T-helper 17 cell (primary cell): ENCODE measurements at regions not wholly inside any gene's neighbourhood (a gene's known extent, or its start where the extent isn't known, plus 50 kb on each side); places are given as distances from the start of the nearest gene placed in this dataset.
"Not testable (repeated sequence)": the region's sequence is repeated elsewhere in the genome, so short reads cannot be mapped to it uniquely, and the experiment has no call there.

ENCODE experiments used
- ATAC-seq: fragments of 150-1000 bp; cut with Tn5 transposase; 2 replicates; pipeline ENCODE4 v1.10.0; 2021; ENCODE audit warnings: mild to moderate bottlenecking, moderate library complexity
- DNase-seq, 3 donors: peaks; one replicate each; pipeline versions ENCODE4 v3.0.0 to v3.0.0-alpha.2; 2020 to 2021
- H3K9me3 ChIP-seq: one replicate; pipeline ENCODE4 v1.7.0; 2013; ENCODE audit warnings: low read length, mild to moderate bottlenecking; ENCODE audit not compliant: control insufficient read depth, poor library complexity, severe bottlenecking
- H3K27ac Mint-ChIP-seq: one replicate; pipeline ENCODE4 v1.8.0; 2022; ENCODE audit warnings: mild to moderate bottlenecking, moderate library complexity, mixed read lengths
- H3K27me3 Mint-ChIP-seq: one replicate; pipeline ENCODE4 v1.8.0; 2022; ENCODE audit warnings: mixed read lengths
- H3K36me3 Mint-ChIP-seq: one replicate; pipeline ENCODE4 v1.8.0; 2022; ENCODE audit warnings: low read depth, mixed read lengths
- H3K4me1 Mint-ChIP-seq: one replicate; pipeline ENCODE4 v1.8.0; 2022; ENCODE audit warnings: mild to moderate bottlenecking, mixed read lengths
- H3K4me3 Mint-ChIP-seq: one replicate; pipeline ENCODE4 v1.8.0; 2022; ENCODE audit warnings: mild to moderate bottlenecking, moderate library complexity, mixed read lengths

GRCh38 chrX:39418731-39419638 lies 617.7 kb downstream of the MID1IP1 start:
- DNase-seq = no peak
- H3K27ac Mint-ChIP-seq = peak overlapping the region; percentile 6

GRCh38 chrX:39421006-39421405 lies 619.7 kb downstream of the MID1IP1 start:
- H3K4me3 Mint-ChIP-seq = no peak overlapping the region
- H3K9me3 ChIP-seq = no peaks in the 10 kb centered on the region
- H3K36me3 Mint-ChIP-seq = peaks cover 3% of the 10 kb centered on the region
- ATAC-seq (no peak), DNase-seq (no peak)
- peaks cover 3% of the 10 kb centered on the region for H3K4me1 Mint-ChIP-seq
- H3K27me3 Mint-ChIP-seq = no peaks in the 10 kb centered on the region
- H3K27ac Mint-ChIP-seq = no peak overlapping the region

More at GRCh38 chrX:39418731-39419638, 617.7 kb downstream of the MID1IP1 start:
- Mint-ChIP-seq H3K36me3 (peaks cover 3% of the 10 kb centered on the region), H3K4me3 (no peak overlapping the region), H3K27me3 (no peaks in the 10 kb centered on the region), H3K4me1 (peaks cover 3% of the 10 kb centered on the region)
- H3K9me3 ChIP-seq = no peaks in the 10 kb centered on the region
- ATAC-seq = no peak

GRCh38 chrX:39425124-39425806 lies 624.0 kb downstream of the MID1IP1 start:
- Mint-ChIP-seq H3K27ac (no peak overlapping the region), H3K27me3 (no peaks in the 10 kb centered on the region), H3K4me3 (no peak overlapping the region), H3K36me3 (no peaks in the 10 kb centered on the region), H3K4me1 (peaks cover 2% of the 10 kb centered on the region)
- no peak for ATAC-seq
- H3K9me3 ChIP-seq = no peaks in the 10 kb centered on the region
- no peak for DNase-seq

- Mint-ChIP-seq H3K27me3 (no peaks in the 10 kb centered on the region), H3K4me3 (no peak overlapping the region), H3K36me3 (no peaks in the 10 kb centered on the region), H3K27ac (no peak overlapping the region), H3K4me1 (peaks cover 2% of the 10 kb centered on the region)
- no peaks in the 10 kb centered on the region for H3K9me3 ChIP-seq
- no peak for DNase-seq
- no peak for ATAC-seq
Observed at GRCh38 chrX:39426101-39426500, 624.8 kb downstream of the MID1IP1 start.

- no peaks in the 10 kb centered on the region for H3K9me3 ChIP-seq
- Mint-ChIP-seq H3K36me3 (no peaks in the 10 kb centered on the region), H3K27ac (no peak overlapping the region), H3K4me1 (peaks cover 2% of the 10 kb centered on the region), H3K27me3 (no peaks in the 10 kb centered on the region), H3K4me3 (no peak overlapping the region)
- ATAC-seq = no peak
- DNase-seq = no peak
Observed at GRCh38 chrX:39427492-39427891, 626.2 kb downstream of the MID1IP1 start.

GRCh38 chrX:39427906-39428305 lies 626.6 kb downstream of the MID1IP1 start:
- H3K36me3 Mint-ChIP-seq = no peaks in the 10 kb centered on the region
- ATAC-seq = no peak
- DNase-seq = no peak
- no peaks in the 10 kb centered on the region for H3K9me3 ChIP-seq
- no peak overlapping the region for H3K27ac Mint-ChIP-seq
- no peaks in the 10 kb centered on the region for H3K27me3 Mint-ChIP-seq
- H3K4me3 Mint-ChIP-seq = no peak overlapping the region
- H3K4me1 Mint-ChIP-seq = peaks cover 2% of the 10 kb centered on the region

- Mint-ChIP-seq H3K27me3 (no peaks in the 10 kb centered on the region), H3K4me3 (no peak overlapping the region), H3K27ac (no peak overlapping the region), H3K36me3 (no peaks in the 10 kb centered on the region), H3K4me1 (peaks cover 2% of the 10 kb centered on the region)
- DNase-seq (no peak), ATAC-seq (no peak)
- H3K9me3 ChIP-seq = no peaks in the 10 kb centered on the region
Observed at GRCh38 chrX:39430551-39430950, 629.3 kb downstream of the MID1IP1 start.

GRCh38 chrX:39431893-39432292 lies 630.6 kb downstream of the MID1IP1 start:
- no peaks in the 10 kb centered on the region for H3K9me3 ChIP-seq
- Mint-ChIP-seq H3K4me3 (no peak overlapping the region), H3K27ac (no peak overlapping the region), H3K27me3 (no peaks in the 10 kb centered on the region), H3K36me3 (no peaks in the 10 kb centered on the region), H3K4me1 (peaks cover 2% of the 10 kb centered on the region)
- DNase-seq = no peak
- ATAC-seq = no peak

- not testable (repeated sequence) for H3K27me3 Mint-ChIP-seq, DNase-seq, H3K36me3 Mint-ChIP-seq, H3K4me1 Mint-ChIP-seq, H3K4me3 Mint-ChIP-seq, H3K27ac Mint-ChIP-seq, ATAC-seq, H3K9me3 ChIP-seq
Observed at GRCh38 chrX:39434671-39435070, 633.4 kb downstream of the MID1IP1 start.

GRCh38 chrX:39436538-39436937 lies 635.3 kb downstream of the MID1IP1 start:
- H3K27ac Mint-ChIP-seq, H3K9me3 ChIP-seq, H3K4me3 Mint-ChIP-seq, H3K36me3 Mint-ChIP-seq, H3K4me1 Mint-ChIP-seq, H3K27me3 Mint-ChIP-seq, ATAC-seq, DNase-seq: not testable (repeated sequence)

- no peak for DNase-seq
- Mint-ChIP-seq H3K27me3 (no peaks in the 10 kb centered on the region), H3K36me3 (no peaks in the 10 kb centered on the region)
Observed at GRCh38 chrX:39437670-39438441, 636.6 kb downstream of the MID1IP1 start.

GRCh38 chrX:39438603-39439602 lies 637.6 kb downstream of the MID1IP1 start:
- H3K36me3 Mint-ChIP-seq = peaks cover under 1% of the 10 kb centered on the region
- H3K27me3 Mint-ChIP-seq = no peaks in the 10 kb centered on the region
- H3K4me3 Mint-ChIP-seq = no peak overlapping the region
- peaks cover 7% of the 10 kb centered on the region for H3K4me1 Mint-ChIP-seq
- H3K27ac Mint-ChIP-seq = no peak overlapping the region
- ATAC-seq (no peak), DNase-seq (no peak)
- H3K9me3 ChIP-seq = no peaks in the 10 kb centered on the region

More at GRCh38 chrX:39437670-39438441, 636.6 kb downstream of the MID1IP1 start:
- Mint-ChIP-seq H3K4me3 (no peak overlapping the region), H3K4me1 (peaks cover 5% of the 10 kb centered on the region), H3K27ac (no peak overlapping the region)
- no peak for ATAC-seq
- no peaks in the 10 kb centered on the region for H3K9me3 ChIP-seq
